Peyer's patch (tissue), 4 donors: ENCODE measurements at regions not wholly inside any gene's neighbourhood (a gene's known extent, or its start where the extent isn't known, plus 50 kb on each side); places are given as distances from the start of the nearest gene placed in this dataset.

Source experiments
- CTCF ChIP-seq, 6 experiments: fragments of 450-650 bp in 4 of 6; fragments of 200-600 bp in 2 of 6; sonication (generic) in 1 of 6; IDR thresholded peaks; one replicate each; pipeline ENCODE4 v1.5.1; 2017 to 2019; ENCODE audit warnings: antibody characterized with exemption in 6 of 6, mild to moderate bottlenecking in 3 of 6, moderate library complexity in 1 of 6
- POLR2A ChIP-seq, 2 donors: fragments of 450-650 bp; IDR thresholded peaks; one replicate each; pipeline ENCODE4 v1.5.1; 2017; ENCODE audit warnings: antibody characterized with exemption in 2 of 2, mild to moderate bottlenecking in 2 of 2, moderate library complexity in 2 of 2

GRCh38 chr2:238710032-238710735 lies 137.7 kb upstream of the TWIST2 start:
- TF ChIP-seq CTCF (IDR thresholded peaks at IDR 0.05) (no peak), POLR2A (IDR thresholded peaks at IDR 0.05) (no peak)
